ENCODE measurements at regions not wholly inside any gene's neighbourhood (a gene's known extent, or its start where the extent isn't known, plus 50 kb on each side); places are given as distances from the start of the nearest gene placed in this dataset.

DNA sequence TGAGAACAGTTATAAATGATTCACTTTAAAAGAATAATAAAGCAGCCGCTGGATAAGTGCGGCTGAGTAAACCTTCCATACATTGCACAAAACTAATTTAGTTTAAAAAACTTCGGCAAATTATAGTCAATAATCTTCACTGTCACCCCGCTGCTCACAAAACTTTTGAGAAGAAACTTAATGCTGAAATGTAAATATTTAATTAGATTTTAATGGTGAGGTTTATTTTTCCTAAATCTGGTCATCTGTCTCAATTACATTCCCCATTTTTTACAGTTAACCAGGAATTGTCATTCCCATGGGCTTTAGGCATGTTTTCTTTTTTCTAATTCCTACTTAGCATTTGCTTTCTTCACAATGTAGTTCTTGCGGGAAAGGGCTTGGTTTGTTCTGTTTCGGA lies 169.8 kb downstream of the CAAP1 start:
- Histone ChIP-seq H3K9me3 (ENCODE audit: insufficient read depth, low read depth, low read length) (no peaks in the 10 kb centered on the region), H3K4me1 (ENCODE audit: insufficient read depth, low read length, poor library complexity, severe bottlenecking) (no peaks in the 10 kb centered on the region), H3K4me3 (ENCODE audit: low read length, poor library complexity, severe bottlenecking) (no peak overlapping the region), H3K79me2 (ENCODE audit: insufficient read depth, low read length) (no peaks in the 10 kb centered on the region), H4K20me1 (ENCODE audit: insufficient read depth, low read length, poor library complexity, severe bottlenecking) (no peaks in the 10 kb centered on the region), H3K9me2 (replicated peaks; ENCODE audit: low read depth, low read length) (no peaks in the 10 kb centered on the region), H2AFZ (ENCODE audit: low read length) (no peak overlapping the region), H3K9ac (ENCODE audit: low read depth, low read length, poor library complexity, severe bottlenecking) (no peak overlapping the region), H3K27me3 (ENCODE audit: insufficient read depth, low read length, poor library complexity, severe bottlenecking) (no peaks in the 10 kb centered on the region), H3K4me2 (ENCODE audit: low read depth, low read length, poor library complexity, severe bottlenecking) (no peak overlapping the region), H3F3A (ENCODE audit: low read depth) (no peaks in the 10 kb centered on the region), H3K36me3 (ENCODE audit: insufficient read depth, low read length) (no peaks in the 10 kb centered on the region)
- TF ChIP-seq, protein P1, sequence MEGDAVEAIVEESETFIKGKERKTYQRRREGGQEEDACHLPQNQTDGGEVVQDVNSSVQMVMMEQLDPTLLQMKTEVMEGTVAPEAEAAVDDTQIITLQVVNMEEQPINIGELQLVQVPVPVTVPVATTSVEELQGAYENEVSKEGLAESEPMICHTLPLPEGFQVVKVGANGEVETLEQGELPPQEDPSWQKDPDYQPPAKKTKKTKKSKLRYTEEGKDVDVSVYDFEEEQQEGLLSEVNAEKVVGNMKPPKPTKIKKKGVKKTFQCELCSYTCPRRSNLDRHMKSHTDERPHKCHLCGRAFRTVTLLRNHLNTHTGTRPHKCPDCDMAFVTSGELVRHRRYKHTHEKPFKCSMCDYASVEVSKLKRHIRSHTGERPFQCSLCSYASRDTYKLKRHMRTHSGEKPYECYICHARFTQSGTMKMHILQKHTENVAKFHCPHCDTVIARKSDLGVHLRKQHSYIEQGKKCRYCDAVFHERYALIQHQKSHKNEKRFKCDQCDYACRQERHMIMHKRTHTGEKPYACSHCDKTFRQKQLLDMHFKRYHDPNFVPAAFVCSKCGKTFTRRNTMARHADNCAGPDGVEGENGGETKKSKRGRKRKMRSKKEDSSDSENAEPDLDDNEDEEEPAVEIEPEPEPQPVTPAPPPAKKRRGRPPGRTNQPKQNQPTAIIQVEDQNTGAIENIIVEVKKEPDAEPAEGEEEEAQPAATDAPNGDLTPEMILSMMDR (conservative IDR thresholded peaks at IDR 0.05; ENCODE audit: low read length): no peak

DNA sequence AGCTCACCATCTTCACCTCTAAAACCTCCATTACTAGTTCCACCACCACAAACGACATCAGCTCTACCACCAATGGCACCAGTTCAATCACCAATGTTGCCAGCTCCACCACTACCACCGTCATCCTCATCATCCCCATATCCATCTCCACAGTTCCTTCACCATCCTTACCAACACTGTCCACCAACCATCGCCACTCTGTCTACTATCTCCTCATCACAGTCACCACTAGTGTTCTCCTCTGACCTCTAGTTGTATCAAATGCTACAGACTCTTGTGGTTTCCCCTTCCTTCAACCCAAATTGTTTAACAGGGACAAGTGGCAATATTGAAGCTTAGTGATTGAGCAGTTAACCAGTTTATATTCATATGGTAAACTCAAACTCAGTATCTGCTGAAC lies 182.6 kb downstream of the CAAP1 start:
- Histone ChIP-seq H3K79me2 (ENCODE audit: insufficient read depth, low read length) (no peaks in the 10 kb centered on the region), H3K9me3 (ENCODE audit: insufficient read depth, low read depth, low read length) (no peaks in the 10 kb centered on the region), H3K9me2 (replicated peaks; ENCODE audit: low read depth, low read length) (no peaks in the 10 kb centered on the region), H3K4me2 (ENCODE audit: low read depth, low read length, poor library complexity, severe bottlenecking) (no peak overlapping the region), H3K4me1 (ENCODE audit: insufficient read depth, low read length, poor library complexity, severe bottlenecking) (no peaks in the 10 kb centered on the region), H4K20me1 (ENCODE audit: insufficient read depth, low read length, poor library complexity, severe bottlenecking) (no peaks in the 10 kb centered on the region), H2AFZ (ENCODE audit: low read length) (no peak overlapping the region), H3K36me3 (ENCODE audit: insufficient read depth, low read length) (no peaks in the 10 kb centered on the region), H3K9ac (ENCODE audit: low read depth, low read length, poor library complexity, severe bottlenecking) (no peak overlapping the region), H3K4me3 (ENCODE audit: low read length, poor library complexity, severe bottlenecking) (no peak overlapping the region), H3K27me3 (ENCODE audit: insufficient read depth, low read length, poor library complexity, severe bottlenecking) (no peaks in the 10 kb centered on the region), H3F3A (ENCODE audit: low read depth) (no peaks in the 10 kb centered on the region)
- TF ChIP-seq EZH2phosphoT487 (IDR thresholded peaks at IDR 0.05; ENCODE audit: borderline replicate concordance): no peak
- TF ChIP-seq, protein P1 (conservative IDR thresholded peaks at IDR 0.05; ENCODE audit: low read length): no peak

DNA sequence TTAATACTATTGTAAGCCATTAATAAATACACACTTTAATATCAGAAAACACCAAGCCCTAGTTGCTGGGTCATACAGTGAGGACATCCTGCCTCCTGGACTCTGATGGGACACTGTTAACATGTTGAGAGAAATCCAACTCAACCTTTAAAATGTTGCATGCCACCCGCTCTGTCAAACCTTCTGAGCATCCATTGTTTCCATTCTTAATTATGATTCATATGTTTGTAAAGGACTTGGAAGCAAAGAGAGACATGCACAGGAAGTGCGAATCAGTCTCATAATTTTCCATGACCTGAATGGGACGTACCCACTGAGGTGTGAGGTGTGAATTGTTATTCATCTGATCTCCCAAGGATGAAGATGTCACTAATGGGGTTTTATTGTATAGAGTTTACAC lies 186.4 kb downstream of the CAAP1 start:
- Histone ChIP-seq H3K9me3 (ENCODE audit: insufficient read depth, low read depth, low read length) (no peaks in the 10 kb centered on the region), H4K20me1 (ENCODE audit: insufficient read depth, low read length, poor library complexity, severe bottlenecking) (no peaks in the 10 kb centered on the region), H3K36me3 (ENCODE audit: insufficient read depth, low read length) (no peaks in the 10 kb centered on the region), H3F3A (ENCODE audit: low read depth) (no peaks in the 10 kb centered on the region), H3K4me1 (ENCODE audit: insufficient read depth, low read length, poor library complexity, severe bottlenecking) (no peaks in the 10 kb centered on the region), H3K9ac (ENCODE audit: low read depth, low read length, poor library complexity, severe bottlenecking) (no peak overlapping the region), H2AFZ (ENCODE audit: low read length) (no peak overlapping the region), H3K79me2 (ENCODE audit: insufficient read depth, low read length) (no peaks in the 10 kb centered on the region), H3K4me2 (ENCODE audit: low read depth, low read length, poor library complexity, severe bottlenecking) (no peak overlapping the region), H3K9me2 (replicated peaks; ENCODE audit: low read depth, low read length) (no peaks in the 10 kb centered on the region), H3K4me3 (ENCODE audit: low read length, poor library complexity, severe bottlenecking) (no peak overlapping the region), H3K27me3 (ENCODE audit: insufficient read depth, low read length, poor library complexity, severe bottlenecking) (no peaks in the 10 kb centered on the region)
- TF ChIP-seq, protein P1 (conservative IDR thresholded peaks at IDR 0.05; ENCODE audit: low read length): no peak
